ENCODE measurements at regions not wholly inside any gene's neighbourhood (a gene's known extent, or its start where the extent isn't known, plus 50 kb on each side); places are given as distances from the start of the nearest gene placed in this dataset.

DNA sequence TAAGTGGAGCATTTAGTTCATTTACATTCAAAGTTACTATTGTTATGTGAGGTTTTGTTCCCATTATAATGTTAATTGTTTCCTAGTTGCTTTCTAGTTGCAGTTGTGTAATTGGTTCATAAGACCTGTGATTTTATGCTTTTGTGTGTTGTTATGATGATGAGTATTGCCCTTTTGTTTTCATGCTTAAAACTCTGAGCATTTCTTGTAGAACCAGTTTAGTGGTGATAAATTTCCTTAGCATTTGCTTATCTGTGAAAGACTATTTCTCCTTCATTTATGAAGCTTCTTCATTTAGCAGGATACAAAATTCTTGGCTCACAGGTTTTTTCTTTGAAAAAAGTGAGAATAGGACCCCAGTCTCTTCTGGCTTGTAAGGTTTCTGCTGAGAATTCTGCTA lies 274.8 kb upstream of the SPAG17 start:
- TF ChIP-seq, protein P1, sequence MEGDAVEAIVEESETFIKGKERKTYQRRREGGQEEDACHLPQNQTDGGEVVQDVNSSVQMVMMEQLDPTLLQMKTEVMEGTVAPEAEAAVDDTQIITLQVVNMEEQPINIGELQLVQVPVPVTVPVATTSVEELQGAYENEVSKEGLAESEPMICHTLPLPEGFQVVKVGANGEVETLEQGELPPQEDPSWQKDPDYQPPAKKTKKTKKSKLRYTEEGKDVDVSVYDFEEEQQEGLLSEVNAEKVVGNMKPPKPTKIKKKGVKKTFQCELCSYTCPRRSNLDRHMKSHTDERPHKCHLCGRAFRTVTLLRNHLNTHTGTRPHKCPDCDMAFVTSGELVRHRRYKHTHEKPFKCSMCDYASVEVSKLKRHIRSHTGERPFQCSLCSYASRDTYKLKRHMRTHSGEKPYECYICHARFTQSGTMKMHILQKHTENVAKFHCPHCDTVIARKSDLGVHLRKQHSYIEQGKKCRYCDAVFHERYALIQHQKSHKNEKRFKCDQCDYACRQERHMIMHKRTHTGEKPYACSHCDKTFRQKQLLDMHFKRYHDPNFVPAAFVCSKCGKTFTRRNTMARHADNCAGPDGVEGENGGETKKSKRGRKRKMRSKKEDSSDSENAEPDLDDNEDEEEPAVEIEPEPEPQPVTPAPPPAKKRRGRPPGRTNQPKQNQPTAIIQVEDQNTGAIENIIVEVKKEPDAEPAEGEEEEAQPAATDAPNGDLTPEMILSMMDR (IDR thresholded peaks at IDR 0.05) = no peak
- TF ChIP-seq POLR2A (IDR thresholded peaks at IDR 0.05) = no peak

All from lower leg skin (tissue), 3 donors.